ENCODE measurements at regions not wholly inside any gene's neighbourhood (a gene's known extent, or its start where the extent isn't known, plus 50 kb on each side); places are given as distances from the start of the nearest gene placed in this dataset.

- DNase-seq (ENCODE audit: low read depth in 1 of 2, low spot score in 1 of 2) (no peak), ATAC-seq (no peak), FAIRE-seq (no peak)
- 64% methylated on average over 3 of the region's 3 CpGs for WGBS (ENCODE audit: missing lambda C conversion rate)
- H3K4me1 ChIP-seq: no peaks in the 10 kb centered on the region
- H3K4me2 ChIP-seq: no peak overlapping the region
- H3K4me3 ChIP-seq: no peak overlapping the region
- POLR2A ChIA-PET: no interaction called here
- no peaks in the 10 kb centered on the region for H3K9me3 ChIP-seq
- CTCF ChIA-PET: interaction anchor here (0.5 to 1.2 kb wide), 2 partner anchors 13 to 224 kb away, joined by 3 to 4 read pairs; no protein-coding TSS in a partner anchor
- H3K27ac ChIP-seq: no peak overlapping the region
- TF ChIP-seq KDM5A (IDR thresholded peaks at IDR 0.05): no peak
- no peak for TF ChIP-seq MAZ (IDR thresholded peaks at IDR 0.05; ENCODE audit: borderline replicate concordance, low read depth, low read length)
- TF ChIP-seq HDAC2 (IDR thresholded peaks at IDR 0.05): no peak
Observed at GRCh38 chr1:233735847-233736246, 121.9 kb downstream of the KCNK1 start.

- ChIA-PET POLR2A (no interaction called here), CTCF (interaction anchor here (1.1 kb wide), 1 partner anchor 9 kb away, joined by 3 read pairs; no protein-coding TSS in a partner anchor)
- 67% methylated on average over 2 of the region's 2 CpGs for WGBS (ENCODE audit: missing lambda C conversion rate)
- ATAC-seq: no peak
- no peak for FAIRE-seq
- no peaks in the 10 kb centered on the region for H3K4me1 ChIP-seq
- DNase-seq (ENCODE audit: low read depth in 1 of 2, low spot score in 1 of 2): no peak
- H3K4me2 ChIP-seq: no peak overlapping the region
- H3K9me3 ChIP-seq: no peaks in the 10 kb centered on the region
- TF ChIP-seq SREBF2 (IDR thresholded peaks at IDR 0.05): no peak
- TF ChIP-seq HOXA7 (CRISPR knock-in tag; IDR thresholded peaks at IDR 0.05): no peak
- no peak for TF ChIP-seq EHMT2 (IDR thresholded peaks at IDR 0.05; ENCODE audit: low read depth)
- TF ChIP-seq FOXS1 (CRISPR knock-in tag; IDR thresholded peaks at IDR 0.05): no peak
- TF ChIP-seq BCL3 (IDR thresholded peaks at IDR 0.05): no peak
- TF ChIP-seq NFE2L2 (conservative IDR thresholded peaks at IDR 0.05; ENCODE audit: low read length): no peak
- no peak for TF ChIP-seq CTCF (IDR thresholded peaks at IDR 0.05)
- no peak for TF ChIP-seq MAFK (IDR thresholded peaks at IDR 0.05; ENCODE audit: partially characterized antibody)
- no peak for TF ChIP-seq TFCP2L1 (CRISPR knock-in tag; IDR thresholded peaks at IDR 0.05)
- TF ChIP-seq MAX (IDR thresholded peaks at IDR 0.05): no peak
- no peak for TF ChIP-seq ATOH8 (CRISPR knock-in tag; IDR thresholded peaks at IDR 0.05; ENCODE audit: low read depth)
- TF ChIP-seq EP300 (IDR thresholded peaks at IDR 0.05): no peak
- no peak for TF ChIP-seq RNF2 (IDR thresholded peaks at IDR 0.05; ENCODE audit: borderline replicate concordance, low read depth)
- H3K4me3 ChIP-seq: no peak overlapping the region
- no peak overlapping the region for H3K27ac ChIP-seq
Observed at GRCh38 chr1:233737341-233737740, 123.4 kb downstream of the KCNK1 start.

GRCh38 chr1:233738396-233738795 is 124.5 kb downstream of the KCNK1 start:
- POLR2A ChIA-PET: no interaction called here
- Histone ChIP-seq H3K4me3 (no peak overlapping the region), H3K4me1 (no peaks in the 10 kb centered on the region), H3K4me2 (no peak overlapping the region), H3K27ac (no peak overlapping the region), H3K9me3 (no peaks in the 10 kb centered on the region)
- CTCF ChIA-PET: no interaction called here
- 70% methylated on average over 8 of the region's 8 CpGs for WGBS (ENCODE audit: missing lambda C conversion rate)
- FAIRE-seq: no peak
- ATAC-seq: no peak
- no peak for DNase-seq (ENCODE audit: low read depth in 1 of 2, low spot score in 1 of 2)
- no peak for TF ChIP-seq RARB (CRISPR knock-in tag; IDR thresholded peaks at IDR 0.05)
- TF ChIP-seq PBX3 (IDR thresholded peaks at IDR 0.05): no peak
- no peak for TF ChIP-seq HDAC2 (IDR thresholded peaks at IDR 0.05)
- TF ChIP-seq ATOH8 (CRISPR knock-in tag; IDR thresholded peaks at IDR 0.05; ENCODE audit: low read depth): no peak
- TF ChIP-seq PHF8 (IDR thresholded peaks at IDR 0.05; ENCODE audit: borderline replicate concordance, low read depth): no peak
- no peak for TF ChIP-seq HMGXB4 (CRISPR knock-in tag; IDR thresholded peaks at IDR 0.05; ENCODE audit: borderline replicate concordance)
- no peak for TF ChIP-seq REST (IDR thresholded peaks at IDR 0.05)

Measured in A549 (cell line).